ENCODE measurements at regions not wholly inside any gene's neighbourhood (a gene's known extent, or its start where the extent isn't known, plus 50 kb on each side); places are given as distances from the start of the nearest gene placed in this dataset.

GRCh38 chr16:86201746-86202145 is 302.8 kb downstream of the IRF8 start:
- no peak for TF ChIP-seq CTCF (conservative IDR thresholded peaks at IDR 0.05)
- H3K27me3 Mint-ChIP-seq (ENCODE audit: insufficient read depth), result peaks cover 5% of the 10 kb centered on the region
- peaks cover 14% of the 10 kb centered on the region for H3K4me1 Mint-ChIP-seq
- no peaks in the 10 kb centered on the region for H3K27me3 ChIP-seq (ENCODE audit: control insufficient read depth, insufficient read depth, low read length, poor library complexity, severe bottlenecking)
- no peaks in the 10 kb centered on the region for H3K36me3 Mint-ChIP-seq (ENCODE audit: low read depth)
- H3K27ac ChIP-seq (ENCODE audit: low read depth, low read length), result no peak overlapping the region
- H3K27ac Mint-ChIP-seq, result no peak overlapping the region
- 70 to 73% methylated on average over 3 to 9 of the region's 10 CpGs for WGBS, 2 experiments (ENCODE audit: insufficient coverage in 1 of 2, insufficient read length in 1 of 2)
- no peaks in the 10 kb centered on the region for H3K36me3 ChIP-seq (ENCODE audit: control insufficient read depth, insufficient read depth, low read length)
- H3K9me3 Mint-ChIP-seq, result no peaks in the 10 kb centered on the region
- no peaks in the 10 kb centered on the region for H3K9me3 ChIP-seq (ENCODE audit: control insufficient read depth, low read length)
- H3K4me1 ChIP-seq (ENCODE audit: control insufficient read depth, insufficient read depth, low read length), result no peaks in the 10 kb centered on the region
- DNase-seq, result no peak
- H3K4me3 Mint-ChIP-seq, result no peak overlapping the region
- H3K4me3 ChIP-seq (ENCODE audit: low read length), result no peak overlapping the region
- no peak overlapping the region for H3K9ac ChIP-seq (ENCODE audit: extremely low read depth, low read length, poor library complexity, severe bottlenecking)

- TF ChIP-seq CTCF (conservative IDR thresholded peaks at IDR 0.05), result no peak
- no peak overlapping the region for H3K9ac ChIP-seq (ENCODE audit: extremely low read depth, low read length, poor library complexity, severe bottlenecking)
- no peaks in the 10 kb centered on the region for H3K36me3 Mint-ChIP-seq (ENCODE audit: low read depth)
- H3K27ac ChIP-seq (ENCODE audit: low read depth, low read length), result no peak overlapping the region
- DNase-seq, result no peak
- no peak overlapping the region for H3K4me3 Mint-ChIP-seq
- 79 to 86% methylated on average over 9 to 16 of the region's 16 CpGs for WGBS, 2 experiments (ENCODE audit: insufficient coverage in 1 of 2, insufficient read length in 1 of 2)
- no peaks in the 10 kb centered on the region for H3K9me3 ChIP-seq (ENCODE audit: control insufficient read depth, low read length)
- H3K4me1 ChIP-seq (ENCODE audit: control insufficient read depth, insufficient read depth, low read length), result no peaks in the 10 kb centered on the region
- no peak overlapping the region for H3K27ac Mint-ChIP-seq
- H3K36me3 ChIP-seq (ENCODE audit: control insufficient read depth, insufficient read depth, low read length), result no peaks in the 10 kb centered on the region
- no peaks in the 10 kb centered on the region for H3K9me3 Mint-ChIP-seq
- peaks cover 10% of the 10 kb centered on the region for H3K4me1 Mint-ChIP-seq
- peaks cover 5% of the 10 kb centered on the region for H3K27me3 Mint-ChIP-seq (ENCODE audit: insufficient read depth)
- no peak overlapping the region for H3K4me3 ChIP-seq (ENCODE audit: low read length)
- no peaks in the 10 kb centered on the region for H3K27me3 ChIP-seq (ENCODE audit: control insufficient read depth, insufficient read depth, low read length, poor library complexity, severe bottlenecking)
Observed at GRCh38 chr16:86202267-86202666, 303.3 kb downstream of the IRF8 start.

GRCh38 chr16:86202760-86203426 is 303.9 kb downstream of the IRF8 start:
- TF ChIP-seq CTCF (conservative IDR thresholded peaks at IDR 0.05), result no peak
- Mint-ChIP-seq H3K36me3 (ENCODE audit: low read depth) (no peaks in the 10 kb centered on the region), H3K27ac (no peak overlapping the region), H3K4me1 (peaks cover 10% of the 10 kb centered on the region), H3K27me3 (ENCODE audit: insufficient read depth) (peaks cover 5% of the 10 kb centered on the region), H3K9me3 (no peaks in the 10 kb centered on the region), H3K4me3 (no peak overlapping the region)
- 89 to 92% methylated on average over 4 to 11 of the region's 11 CpGs for WGBS, 2 experiments (ENCODE audit: insufficient coverage in 1 of 2, insufficient read length in 1 of 2)
- Histone ChIP-seq H3K36me3 (ENCODE audit: control insufficient read depth, insufficient read depth, low read length) (no peaks in the 10 kb centered on the region), H3K27ac (ENCODE audit: low read depth, low read length) (no peak overlapping the region), H3K9ac (ENCODE audit: extremely low read depth, low read length, poor library complexity, severe bottlenecking) (no peak overlapping the region), H3K4me1 (ENCODE audit: control insufficient read depth, insufficient read depth, low read length) (no peaks in the 10 kb centered on the region), H3K4me3 (ENCODE audit: low read length) (no peak overlapping the region), H3K27me3 (ENCODE audit: control insufficient read depth, insufficient read depth, low read length, poor library complexity, severe bottlenecking) (no peaks in the 10 kb centered on the region), H3K9me3 (ENCODE audit: control insufficient read depth, low read length) (no peaks in the 10 kb centered on the region)
- DNase-seq, result no peak

All from endodermal cell (in vitro differentiated cells).